ENCODE measurements at regions not wholly inside any gene's neighbourhood (a gene's known extent, or its start where the extent isn't known, plus 50 kb on each side); places are given as distances from the start of the nearest gene placed in this dataset.
"Not testable (repeated sequence)": the region's sequence is repeated elsewhere in the genome, so short reads cannot be mapped to it uniquely, and the experiment has no call there.

- no peak for DNase-seq
Observed at GRCh38 chr13:60881507-60881906, 484.5 kb downstream of the TDRD3 start.

- DNase-seq, result no peak
Observed at GRCh38 chr13:60873116-60873515, 476.1 kb downstream of the TDRD3 start.

GRCh38 chr13:60869941-60870613 lies 473.1 kb downstream of the TDRD3 start:
- DNase-seq, result no peak

DNA sequence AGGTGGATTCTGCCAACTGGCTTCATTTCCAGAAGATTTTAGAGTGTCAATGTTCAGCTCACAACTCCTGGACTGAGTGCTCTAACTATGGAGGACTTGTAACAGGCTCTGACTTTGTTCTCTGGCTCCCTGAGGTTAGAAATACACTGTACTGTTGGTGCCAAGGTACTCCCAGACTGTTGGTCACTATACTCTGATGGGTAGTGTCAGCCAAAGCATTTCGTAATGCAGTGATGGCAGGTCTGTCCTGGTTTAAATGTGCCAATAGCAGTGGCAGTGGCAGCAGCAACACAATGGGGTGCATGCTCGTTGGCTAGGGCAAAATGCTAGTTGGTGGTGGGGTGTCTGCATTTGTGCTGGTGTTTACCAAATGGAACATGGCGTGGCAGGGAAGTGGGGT lies 472.2 kb downstream of the TDRD3 start:
- DNase-seq, result no peak

- no peak for DNase-seq
Observed at GRCh38 chr13:60862036-60862435, 465.0 kb downstream of the TDRD3 start.

DNA sequence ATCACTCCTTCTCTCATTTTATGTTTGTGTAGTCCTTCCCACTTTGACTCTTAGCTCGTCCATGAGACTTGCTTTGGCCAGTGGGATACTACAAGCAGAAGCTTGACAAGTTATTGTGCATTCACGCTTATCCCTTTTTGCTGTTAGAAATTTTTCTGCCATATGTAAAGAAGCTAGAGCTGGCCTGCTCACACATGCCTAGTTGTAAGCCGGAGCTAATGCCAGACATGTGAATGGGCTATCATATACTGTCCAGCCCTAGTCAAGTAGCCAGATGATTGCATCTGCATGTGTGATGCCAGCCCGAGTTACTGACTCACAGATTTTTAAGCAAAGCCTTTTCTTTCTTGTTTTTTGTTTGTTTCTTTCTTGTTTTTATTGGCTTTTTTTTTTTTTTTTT lies 460.7 kb downstream of the TDRD3 start:
- DNase-seq, result no peak

DNA sequence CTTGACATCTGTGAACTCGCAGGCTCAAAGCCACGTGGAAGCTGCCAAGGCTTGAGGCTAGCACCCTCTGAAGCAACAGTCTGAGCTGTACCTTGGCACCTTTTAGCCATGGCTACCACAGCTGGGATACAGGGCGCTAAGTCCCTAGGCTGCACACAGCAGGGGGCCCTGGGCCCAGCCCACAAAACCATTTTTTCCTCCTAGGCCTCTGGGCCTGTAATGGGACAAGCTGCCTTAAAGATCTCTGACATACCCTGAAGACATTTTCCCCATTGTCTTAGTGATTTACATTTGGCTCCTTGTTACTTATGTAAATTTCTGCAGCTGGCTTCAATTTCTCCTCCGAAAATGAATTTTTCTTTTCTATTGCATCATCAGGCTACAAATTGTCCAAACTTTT lies 455.9 kb downstream of the TDRD3 start:
- DNase-seq, result no peak

DNA sequence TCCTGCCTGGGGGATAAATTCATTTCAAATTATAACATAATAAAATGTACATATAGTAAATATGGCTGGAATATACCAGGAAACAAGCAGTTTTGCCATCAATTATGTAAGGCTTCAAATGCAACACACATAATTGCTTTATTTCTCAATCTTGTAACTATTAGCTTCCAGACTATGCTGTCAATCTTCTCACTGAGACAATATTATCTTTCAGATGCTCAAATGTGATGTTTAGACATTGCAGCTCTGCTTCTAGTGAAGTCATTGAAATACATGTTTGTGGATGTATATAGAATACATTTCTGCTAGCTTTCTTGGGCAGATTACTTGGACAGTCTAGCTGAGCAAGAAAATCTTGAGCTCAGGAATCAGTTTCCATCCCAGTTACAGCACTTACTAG lies 454.4 kb downstream of the TDRD3 start:
- DNase-seq, result no peak

- no peak for DNase-seq
Observed at GRCh38 chr13:60850526-60850925, 453.5 kb downstream of the TDRD3 start.

- DNase-seq, result no peak
Observed at GRCh38 chr13:60838581-60838980, 441.6 kb downstream of the TDRD3 start.

DNA sequence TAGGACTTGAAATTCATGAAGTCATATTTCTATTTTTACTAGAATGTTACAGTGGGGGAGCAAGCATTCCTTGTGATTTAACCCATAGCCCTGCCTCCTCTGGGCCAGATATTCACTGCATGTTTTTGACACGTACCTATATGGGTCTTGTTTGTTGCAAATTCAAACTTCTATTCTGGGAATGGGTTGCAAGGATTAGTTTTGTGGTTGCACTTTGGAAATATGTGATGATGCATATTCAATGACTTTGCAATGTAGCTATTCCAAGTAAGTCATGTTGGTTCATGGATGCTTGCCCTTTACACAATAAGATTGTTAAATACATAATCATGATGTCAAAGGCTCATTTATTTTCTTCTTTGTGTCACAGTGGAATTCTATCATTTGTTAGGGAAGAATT lies 440.8 kb downstream of the TDRD3 start:
- DNase-seq, result no peak

DNA sequence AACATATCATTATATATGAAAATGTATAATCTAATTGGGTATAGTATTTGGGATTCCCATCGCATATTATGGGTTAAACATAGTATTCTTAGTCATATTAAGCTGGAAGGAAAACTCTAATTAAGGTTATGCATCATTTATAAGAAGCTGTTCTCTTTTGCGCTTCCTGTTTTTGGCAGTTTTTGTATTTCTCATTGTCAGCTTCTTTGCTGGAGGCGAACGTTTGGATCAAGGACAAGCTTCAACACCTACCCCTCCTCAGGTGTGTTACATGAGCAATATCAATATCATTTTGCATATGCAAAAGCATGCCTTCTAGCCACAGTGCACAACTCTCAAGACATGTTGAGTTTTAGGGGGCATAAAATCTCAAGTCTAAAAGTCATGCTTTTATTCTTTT lies 439.8 kb downstream of the TDRD3 start:
- no peak for DNase-seq

- no peak for DNase-seq
Observed at GRCh38 chr13:60811581-60811980, 414.6 kb downstream of the TDRD3 start.

DNA sequence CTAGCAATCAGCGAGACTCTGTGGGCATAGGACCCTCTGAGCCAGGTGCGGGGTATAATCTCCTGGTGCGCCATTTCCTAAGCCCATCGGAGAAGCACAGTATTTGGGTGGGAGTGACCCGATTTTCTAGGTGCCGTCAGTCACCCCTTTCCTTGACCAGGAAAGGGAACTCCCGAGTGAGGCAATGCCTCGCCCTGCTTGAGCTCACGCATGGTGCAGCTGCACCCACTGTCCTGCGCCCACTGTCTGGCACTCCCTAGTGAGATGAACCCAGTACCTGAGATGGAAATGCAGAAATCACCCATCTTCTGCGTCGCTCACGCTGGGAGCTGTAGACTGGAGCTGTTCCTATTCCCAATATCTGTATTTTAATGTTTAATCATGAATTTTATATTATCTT lies 408.6 kb downstream of the TDRD3 start:
- not testable (repeated sequence) for DNase-seq

DNA sequence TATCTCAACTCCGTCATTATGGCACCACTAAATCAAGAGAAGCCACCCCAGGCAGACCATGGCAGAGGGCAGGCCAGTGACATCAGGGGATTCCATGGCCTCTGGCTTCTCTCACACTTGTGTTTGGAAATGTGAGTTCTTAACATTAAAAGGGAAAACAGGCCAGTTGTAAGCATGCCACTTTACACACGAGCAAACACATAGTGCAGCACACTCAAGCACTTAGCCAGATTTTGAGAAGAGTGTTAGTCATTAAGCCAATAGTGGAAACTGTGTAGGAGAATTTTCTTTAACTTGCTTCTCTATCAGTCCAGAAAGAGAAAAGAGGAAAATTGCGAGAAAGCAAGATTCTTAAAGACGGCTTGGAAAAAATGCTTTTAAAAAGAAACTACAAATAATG lies 401.5 kb downstream of the TDRD3 start:
- DNase-seq, result no peak

GRCh38 chr13:60797112-60797511 lies 400.1 kb downstream of the TDRD3 start:
- no peak for DNase-seq

DNA sequence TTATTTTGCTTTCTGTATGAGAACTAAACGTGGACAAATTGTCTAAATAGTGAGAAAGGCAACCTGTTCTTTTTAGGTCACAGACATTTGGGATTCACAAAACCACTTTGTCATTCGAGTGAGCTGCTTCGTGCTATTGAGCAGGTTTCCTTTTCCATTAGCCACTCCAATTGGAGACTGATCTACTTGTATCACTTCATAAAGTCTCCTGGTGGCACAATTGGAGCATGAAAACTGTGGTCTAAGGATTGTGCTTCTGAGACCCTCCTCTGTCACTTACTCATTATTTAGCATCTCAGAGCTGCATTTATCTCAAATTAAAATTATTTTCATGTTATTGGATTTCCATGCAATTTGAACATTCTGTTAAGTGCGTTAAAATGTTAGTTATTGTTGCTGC lies 397.7 kb downstream of the TDRD3 start:
- DNase-seq, result no peak

DNA sequence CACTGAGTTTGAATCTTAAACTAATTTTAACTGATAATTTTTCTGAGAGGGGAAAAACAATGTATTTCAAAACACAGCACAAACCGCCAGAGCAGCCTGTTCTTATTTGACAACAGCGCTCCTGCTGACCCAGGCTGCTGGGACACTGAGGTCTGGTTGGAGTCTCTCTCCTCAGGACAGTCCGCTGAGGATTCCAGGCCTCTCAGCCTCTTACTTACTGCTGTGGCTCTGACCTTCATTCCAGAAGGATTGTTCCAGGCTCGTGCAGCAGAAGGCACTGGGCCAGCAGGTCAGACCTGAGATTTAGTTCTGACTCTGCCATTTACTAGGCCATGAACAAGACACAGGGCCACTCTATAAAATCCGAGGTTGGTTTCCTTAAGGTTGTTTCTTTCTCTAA lies 393.6 kb downstream of the TDRD3 start:
- DNase-seq, result no peak

GRCh38 chr13:60788156-60788829 lies 391.3 kb downstream of the TDRD3 start:
- DNase-seq, result no peak

- DNase-seq, result no peak
Observed at GRCh38 chr13:60787083-60787482, 390.1 kb downstream of the TDRD3 start.

DNA sequence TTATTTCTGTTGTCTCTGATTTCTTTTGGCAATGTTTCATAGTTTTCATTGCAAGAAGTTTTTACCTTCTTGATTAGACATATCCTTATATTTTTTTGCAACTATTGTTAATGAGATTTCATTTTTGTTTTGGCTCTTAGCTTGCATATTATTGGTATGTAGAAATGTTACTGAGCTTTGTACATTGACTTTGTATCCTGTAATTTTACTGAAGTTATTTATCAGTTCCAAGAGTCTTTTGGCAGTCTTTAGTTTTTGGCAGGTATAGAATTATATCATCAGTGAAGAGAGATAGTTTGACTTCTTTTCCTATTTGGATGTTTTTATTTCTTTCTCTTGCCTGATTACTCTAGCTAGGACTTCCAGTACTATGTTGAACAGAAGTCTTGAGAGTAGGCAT lies 375.7 kb downstream of the TDRD3 start:
- DNase-seq, result no peak

DNA sequence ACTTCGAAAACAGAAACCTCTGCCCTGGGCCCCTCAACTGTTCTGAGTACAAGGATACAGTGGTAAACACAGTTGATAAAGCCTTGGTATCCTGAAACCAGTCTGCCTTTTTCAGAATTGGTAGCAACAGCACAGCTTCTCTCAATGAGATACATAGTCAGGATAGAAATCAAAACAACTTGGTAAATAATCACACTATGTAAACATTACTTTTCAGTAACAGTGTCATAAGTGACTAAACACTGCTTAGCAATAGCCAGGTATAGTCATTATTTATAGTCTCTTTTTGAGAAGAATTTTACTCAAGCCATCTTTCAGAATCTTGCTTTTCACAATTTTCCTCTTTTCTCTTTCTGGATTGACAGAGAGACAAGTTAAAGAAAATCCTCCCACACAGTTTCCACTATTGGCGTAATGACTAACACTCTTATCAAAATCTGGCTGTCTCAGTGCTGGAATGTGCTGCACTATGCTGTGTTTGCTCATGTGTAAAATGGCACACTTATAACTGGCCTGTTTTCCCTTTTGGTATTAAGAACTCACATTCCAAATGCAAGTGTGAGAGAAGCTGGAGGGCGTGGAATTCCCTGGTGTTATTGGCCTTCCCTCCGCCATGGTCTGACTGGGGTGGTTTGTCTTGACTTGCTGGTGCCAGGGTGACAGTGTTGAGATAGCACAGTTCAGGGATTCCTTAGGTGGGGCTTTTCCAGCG lies 368.8 kb downstream of the TDRD3 start:
- no peak for DNase-seq

DNA sequence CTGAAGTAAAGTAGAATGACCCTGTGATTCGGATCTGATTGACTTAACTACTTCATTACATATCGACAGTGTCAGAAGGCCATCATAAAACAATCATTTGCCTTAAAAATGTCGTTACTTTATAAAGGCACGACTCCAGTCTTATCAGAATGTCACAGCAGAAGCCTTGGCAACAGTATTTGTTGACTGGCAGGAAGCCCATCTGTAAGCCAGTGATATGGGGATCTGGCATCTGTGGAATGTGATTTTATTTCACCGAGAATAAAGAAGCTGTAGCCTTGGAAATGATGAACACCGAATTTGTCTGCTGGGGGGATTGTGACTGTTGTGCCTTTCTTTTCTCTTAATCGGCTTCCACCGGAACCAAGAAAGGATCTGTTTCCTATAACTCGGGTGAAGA lies 362.5 kb downstream of the TDRD3 start:
- DNase-seq, result no peak

DNA sequence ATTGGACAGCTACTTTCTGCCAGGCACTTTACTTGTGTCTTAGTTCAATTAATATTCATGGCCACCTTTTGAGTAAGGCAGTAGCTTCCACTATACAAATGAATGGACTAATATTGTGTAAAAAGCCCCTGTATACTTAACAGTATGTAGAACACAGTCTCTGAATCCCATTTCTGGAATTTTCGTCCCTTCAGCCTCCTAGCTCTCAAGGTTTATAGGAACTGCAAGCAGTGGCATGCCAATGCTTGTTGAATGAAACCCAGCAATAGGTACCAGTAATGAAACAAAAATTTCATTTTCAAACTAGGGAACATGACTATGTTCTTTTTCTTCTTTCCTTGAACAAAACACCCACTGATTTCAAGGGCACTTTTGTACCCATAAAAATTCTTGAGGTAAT lies 361.6 kb downstream of the TDRD3 start:
- no peak for DNase-seq
